Activated CD8-positive, alpha-beta memory T cell treated with anti-CD3 and anti-CD28 coated beads for 36 hours (primary cell): ENCODE measurements at regions not wholly inside any gene's neighbourhood (a gene's known extent, or its start where the extent isn't known, plus 50 kb on each side); places are given as distances from the start of the nearest gene placed in this dataset.

ENCODE experiments used
- CTCF ChIA-PET: fragments of 350-600 bp; sonication (Branson Sonifier 250); formaldehyde crosslinking; loops from one replicate; lab custom pipeline; 2021; ENCODE audit warnings: antibody characterized with exemption; lab: Charles Lee
- POLR2A ChIA-PET: fragments of 350-600 bp; sonication (Branson Sonifier 250); formaldehyde crosslinking; loops from one replicate; lab custom pipeline; 2021; ENCODE audit warnings: antibody characterized with exemption; lab: Charles Lee

DNA sequence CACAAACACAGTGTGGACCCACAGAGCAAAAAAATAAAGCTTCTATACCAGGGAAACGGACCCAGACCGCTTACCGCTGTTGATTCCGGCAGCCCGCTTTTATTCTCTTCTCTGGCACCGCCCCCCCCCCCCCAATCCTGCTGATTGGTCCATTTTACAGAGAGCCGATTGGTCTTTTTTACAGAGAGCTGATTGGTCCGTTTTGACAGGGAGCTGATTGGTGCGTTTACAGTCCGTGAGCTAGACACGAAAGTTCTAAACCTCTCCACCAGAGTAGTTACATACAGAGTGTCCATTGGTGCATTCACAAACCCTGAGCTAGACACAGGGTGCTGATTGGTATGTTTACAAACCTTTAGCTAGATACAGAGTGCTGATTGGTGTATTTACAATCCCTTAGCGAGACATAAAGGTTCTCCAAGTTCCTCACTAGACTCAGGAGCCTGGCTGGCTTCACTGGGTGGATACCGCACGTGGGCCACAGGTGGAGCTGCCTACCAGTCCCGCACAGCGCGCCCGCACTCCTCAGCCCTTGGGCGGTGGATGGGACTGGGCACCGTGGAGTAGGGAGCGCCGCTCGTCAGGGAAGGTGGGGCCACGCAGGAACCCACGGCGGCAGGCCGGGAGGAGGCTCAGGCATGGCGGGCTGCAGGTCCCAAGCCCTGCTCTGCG lies 92.4 kb downstream of the HAPSTR1 start:
- ChIA-PET CTCF (no interaction called here), POLR2A (no interaction called here)

GRCh38 chr16:9184354-9184690 lies 92.9 kb downstream of the HAPSTR1 start:
- ChIA-PET POLR2A (no interaction called here), CTCF (no interaction called here)

DNA sequence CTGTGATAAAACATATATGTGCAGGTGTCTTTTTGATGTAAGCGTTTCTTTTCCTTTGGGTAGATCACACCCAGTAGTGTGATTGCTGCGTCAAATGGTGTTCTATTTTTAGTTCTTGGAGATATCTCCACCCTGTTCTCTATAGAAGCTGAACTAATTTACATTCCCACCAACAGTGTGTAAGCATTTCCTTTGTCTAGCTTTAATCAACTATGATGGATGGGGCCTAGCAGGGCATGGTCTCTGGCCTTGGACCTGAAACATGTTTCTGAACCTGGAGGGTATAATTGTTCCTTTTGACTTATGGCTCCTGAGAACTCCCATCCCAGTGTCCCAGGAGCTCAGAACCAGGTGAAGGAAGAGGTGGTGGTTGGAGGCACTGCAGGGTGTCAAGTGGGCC lies 93.9 kb downstream of the HAPSTR1 start:
- CTCF ChIA-PET: no interaction called here

GRCh38 chr16:9186061-9186460 lies 94.6 kb downstream of the HAPSTR1 start:
- ChIA-PET CTCF (no interaction called here), POLR2A (no interaction called here)

More for the DNA sequence above, 93.9 kb downstream of the HAPSTR1 start:
- POLR2A ChIA-PET: no interaction called here

DNA sequence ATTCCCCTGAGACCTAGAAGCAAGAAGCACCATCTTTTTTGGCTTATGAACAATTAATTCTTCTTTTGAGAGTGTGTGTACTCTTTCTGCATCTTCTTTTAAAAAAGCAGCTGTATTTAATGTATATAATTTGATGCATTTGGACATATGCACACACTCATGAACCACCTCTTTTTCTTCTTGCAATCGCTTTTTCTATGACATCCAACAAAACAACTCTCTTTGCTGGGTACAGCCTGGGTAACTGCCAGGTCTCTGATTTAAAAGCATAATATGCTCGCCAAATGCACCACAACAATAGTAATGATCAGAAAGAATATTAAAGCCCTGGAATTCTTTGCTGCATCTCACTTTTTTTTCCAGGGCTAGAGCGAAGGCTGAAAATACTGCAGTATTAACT lies 97.3 kb downstream of the HAPSTR1 start:
- CTCF ChIA-PET: no interaction called here

GRCh38 chr16:9191274-9191850 lies 99.9 kb downstream of the HAPSTR1 start:
- ChIA-PET CTCF (no interaction called here), POLR2A (no interaction called here)

More for the DNA sequence above, 97.3 kb downstream of the HAPSTR1 start:
- POLR2A ChIA-PET: no interaction called here

DNA sequence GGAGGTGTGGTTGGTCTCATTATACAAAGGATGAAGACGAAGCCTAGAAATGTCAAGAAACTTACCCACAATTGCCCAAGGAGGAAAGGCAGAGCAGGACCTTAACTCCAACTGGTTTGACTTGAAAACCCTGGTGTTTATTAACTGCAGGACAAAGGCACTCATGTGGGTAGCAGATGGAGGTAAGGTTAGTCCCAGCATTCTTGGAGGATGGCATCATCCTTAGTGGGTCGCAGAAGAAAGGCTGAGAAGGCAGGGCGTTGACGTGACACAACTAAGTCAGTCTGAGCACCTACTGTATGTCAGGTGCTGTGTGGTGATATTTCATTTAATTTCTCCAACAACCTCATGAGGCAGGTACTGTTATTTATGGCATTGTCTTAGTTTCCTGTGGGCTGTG lies 101.3 kb downstream of the HAPSTR1 start:
- CTCF ChIA-PET: no interaction called here
- POLR2A ChIA-PET: no interaction called here

- ChIA-PET CTCF (no interaction called here), POLR2A (no interaction called here)
Measured at GRCh38 chr16:9195287-9195686, 103.8 kb downstream of the HAPSTR1 start.

GRCh38 chr16:9197957-9198661 lies 106.7 kb downstream of the HAPSTR1 start:
- CTCF ChIA-PET: no interaction called here
- POLR2A ChIA-PET: no interaction called here

DNA sequence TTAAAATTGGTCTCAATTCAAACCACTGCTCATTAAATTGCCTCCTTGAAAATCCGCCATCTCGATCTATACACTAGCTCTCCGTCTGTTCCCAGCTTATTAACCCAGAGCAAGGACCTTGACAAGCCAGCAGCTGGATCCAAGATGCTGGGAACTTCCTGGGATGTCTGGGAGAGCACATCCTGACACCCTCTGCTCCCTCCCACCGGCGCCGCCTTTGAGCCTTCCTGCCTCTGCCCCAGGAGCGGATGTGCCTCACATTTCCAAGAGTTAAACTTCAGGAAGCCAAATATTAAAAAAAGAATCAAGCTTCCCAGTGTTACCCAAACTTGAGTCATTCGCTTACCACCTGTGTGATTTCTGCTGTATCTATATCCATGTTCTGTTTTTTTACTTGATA lies 107.9 kb downstream of the HAPSTR1 start:
- CTCF ChIA-PET: no interaction called here
- POLR2A ChIA-PET: no interaction called here

- ChIA-PET POLR2A (no interaction called here), CTCF (no interaction called here)
Measured at GRCh38 chr16:9199751-9200150, 108.3 kb downstream of the HAPSTR1 start.

DNA sequence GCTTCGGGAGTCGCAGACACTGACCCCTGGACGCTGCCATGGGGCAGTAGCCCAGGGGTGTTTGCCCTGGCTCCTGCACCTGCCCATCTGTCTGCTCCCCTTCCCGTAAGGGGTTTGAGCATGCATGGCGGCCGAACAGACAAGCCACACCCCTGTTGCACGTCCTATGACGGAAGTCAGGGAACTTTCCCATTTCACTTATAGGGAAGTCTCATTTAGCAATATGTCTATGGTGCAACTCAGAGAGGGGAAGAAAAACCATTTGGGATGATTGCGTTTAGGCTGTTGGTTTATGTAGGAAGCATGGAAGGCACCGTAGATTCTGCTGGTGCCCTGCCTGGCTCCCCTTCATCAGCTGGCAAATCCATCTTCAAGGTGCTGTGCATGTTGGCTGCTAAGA lies 112.5 kb downstream of the HAPSTR1 start:
- ChIA-PET POLR2A (no interaction called here), CTCF (no interaction called here)

GRCh38 chr16:9205661-9206060 lies 114.2 kb downstream of the HAPSTR1 start:
- CTCF ChIA-PET: no interaction called here
- POLR2A ChIA-PET: no interaction called here

DNA sequence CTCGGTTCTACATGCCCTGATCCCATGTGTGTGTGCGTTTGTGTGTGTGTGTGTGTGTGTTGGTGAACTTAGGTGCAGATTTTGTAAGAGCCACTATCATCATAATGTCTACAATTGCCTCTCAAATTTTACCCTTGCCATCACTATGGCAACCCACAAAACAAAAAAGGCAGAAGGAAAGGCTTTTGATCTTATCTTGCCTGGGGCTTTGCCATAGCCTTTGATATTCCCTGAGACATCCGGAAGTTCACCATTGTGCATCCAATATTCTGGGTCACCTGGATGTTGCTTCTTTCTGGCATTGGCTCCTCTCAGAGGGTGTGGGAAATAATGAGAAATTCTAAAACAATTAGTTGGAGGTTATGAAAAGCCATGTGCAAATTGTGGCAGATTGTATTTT lies 114.7 kb downstream of the HAPSTR1 start:
- POLR2A ChIA-PET: no interaction called here
- CTCF ChIA-PET: no interaction called here

DNA sequence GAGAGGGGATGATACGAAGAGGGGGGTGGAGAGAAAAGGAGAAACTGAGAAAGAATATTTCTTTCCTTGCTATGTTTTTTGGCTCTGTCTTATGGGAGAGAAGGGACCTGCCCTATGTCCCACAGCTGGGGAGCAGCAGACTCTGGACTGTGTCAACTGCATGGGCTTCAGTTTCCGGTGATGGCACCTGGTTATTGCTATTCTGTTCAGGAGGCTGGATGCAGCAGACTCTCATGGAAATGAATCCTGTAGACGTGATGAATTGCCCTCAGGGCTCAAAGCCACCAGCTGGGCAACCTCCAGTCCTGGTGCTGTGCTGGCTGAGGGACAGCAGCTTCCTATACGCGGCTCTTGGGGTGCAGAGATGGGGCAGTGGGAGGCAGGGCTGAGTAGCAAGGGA lies 121.2 kb downstream of the HAPSTR1 start:
- ChIA-PET CTCF (no interaction called here), POLR2A (no interaction called here)

DNA sequence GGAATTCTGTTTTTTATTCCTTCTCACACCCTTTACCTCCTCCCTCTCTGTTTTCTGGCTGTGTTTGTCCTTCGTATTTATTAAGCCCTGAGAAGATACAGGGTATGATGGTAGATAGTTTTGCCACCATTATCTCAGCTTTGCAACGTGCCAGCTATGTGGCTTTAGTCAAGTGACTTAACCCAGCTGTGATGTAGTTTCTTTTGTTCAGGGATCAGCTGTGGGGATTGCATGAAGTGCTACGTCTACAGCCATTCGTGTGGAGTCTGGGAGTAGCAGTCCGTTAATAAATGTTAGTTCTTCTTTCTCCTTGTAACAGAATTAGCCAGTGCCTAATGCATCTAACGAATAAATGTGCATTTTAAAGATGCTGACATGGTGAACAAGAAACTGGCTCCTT lies 128.4 kb downstream of the HAPSTR1 start:
- ChIA-PET POLR2A (no interaction called here), CTCF (no interaction called here)

- ChIA-PET CTCF (no interaction called here), POLR2A (no interaction called here)
Measured at GRCh38 chr16:9225527-9226316, 134.3 kb downstream of the HAPSTR1 start.

DNA sequence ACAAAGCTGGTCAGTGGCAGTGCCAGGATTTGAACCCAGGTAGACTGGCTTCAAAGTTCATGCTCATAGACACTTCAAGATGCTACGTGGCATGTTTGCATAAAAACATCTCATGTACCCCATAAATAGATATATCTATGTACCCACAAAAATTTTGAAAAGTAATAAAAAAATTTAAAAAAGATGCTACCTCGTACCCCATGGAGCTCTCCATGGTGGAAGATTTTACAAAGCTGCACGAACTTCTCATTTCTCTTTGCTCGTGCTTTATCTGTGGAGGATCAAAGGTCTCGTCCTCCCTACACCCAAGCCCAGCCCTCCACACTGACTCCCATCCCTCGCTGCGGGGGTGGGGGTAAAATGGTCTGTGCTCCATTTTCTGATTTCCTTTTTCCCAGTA lies 135.5 kb downstream of the HAPSTR1 start:
- ChIA-PET CTCF (no interaction called here), POLR2A (no interaction called here)

GRCh38 chr16:9231039-9231438 lies 139.6 kb downstream of the HAPSTR1 start:
- CTCF ChIA-PET: no interaction called here
- POLR2A ChIA-PET: no interaction called here

DNA sequence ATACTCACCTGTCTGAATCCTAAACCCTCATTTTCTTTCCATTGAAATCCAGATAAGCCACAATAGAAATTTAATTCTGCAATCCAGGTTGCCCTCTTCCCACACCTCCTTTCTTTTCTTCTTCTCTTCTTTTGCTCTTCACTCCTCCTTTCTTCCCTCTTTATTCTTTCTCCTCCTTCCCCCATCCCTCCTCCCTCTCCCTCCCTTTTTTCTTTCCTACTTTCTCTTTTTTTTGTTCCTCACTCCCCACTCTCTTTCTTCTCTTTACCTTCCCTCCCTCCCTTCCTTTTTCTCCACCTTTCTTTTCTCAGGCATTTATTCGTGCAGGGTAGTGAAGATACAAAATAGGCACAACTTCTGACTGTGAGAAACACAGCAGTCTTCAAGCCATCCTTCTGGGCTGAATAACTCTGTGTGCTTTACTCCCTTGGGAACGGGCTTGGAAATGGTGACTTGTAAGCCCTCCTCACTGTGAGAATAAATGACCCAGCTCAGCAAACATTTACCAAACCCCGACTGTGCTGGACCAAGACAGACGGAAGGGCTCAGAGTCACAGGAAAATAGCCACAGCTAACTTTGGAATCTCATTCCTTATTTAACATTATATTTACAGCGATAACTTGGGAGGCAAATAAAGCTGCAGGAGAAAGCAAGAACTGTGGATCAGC lies 140.8 kb downstream of the HAPSTR1 start:
- POLR2A ChIA-PET: no interaction called here
- CTCF ChIA-PET: no interaction called here
